PC-9 (cell line): ENCODE measurements at regions not wholly inside any gene's neighbourhood (a gene's known extent, or its start where the extent isn't known, plus 50 kb on each side); places are given as distances from the start of the nearest gene placed in this dataset.

Experiments used
- BruUV-seq: library from RNA; stranded (reverse); fragments of 400-500 nt; replicated peaks from 2 replicates; lab custom pipeline; 2021; lab: Mats Ljungman, UMichigan
- CTCF ChIA-PET: fragments of 300-600 bp; sonication (Branson Sonifier 250); formaldehyde crosslinking; loops from one replicate; lab custom pipeline; 2022; ENCODE audit warnings: antibody characterized with exemption; lab: Charles Lee
- POLR2A ChIA-PET: fragments of 300-600 bp; sonication (Branson Sonifier 250); formaldehyde crosslinking; loops from one replicate; lab custom pipeline; 2022; ENCODE audit warnings: antibody characterized with exemption; ENCODE audit not compliant: unreplicated experiment; lab: Charles Lee
- DNase-seq, 2 experiments: peaks; one replicate each; pipeline versions ENCODE4 v3.0.0 to v3.0.0-alpha.2; 2015 to 2022; ENCODE audit warnings: mixed read lengths in 1 of 2
- H2AFZ ChIP-seq: fragments of 200-600 bp; sonication (generic); 2 replicates; pipeline ENCODE4 v1.8.1; 2017; ENCODE audit warnings: antibody characterized with exemption
- H3F3A ChIP-seq: fragments of 200-600 bp; sonication (generic); 2 replicates; pipeline ENCODE4 v1.8.1; 2017; ENCODE audit warnings: antibody characterized with exemption, mild to moderate bottlenecking, low read depth; ENCODE audit not compliant: insufficient read depth
- H3K27ac ChIP-seq: fragments of 200-600 bp; sonication (generic); 2 replicates; pipeline ENCODE4 v1.6.1; 2016; ENCODE audit warnings: mixed run types
- H3K27me3 ChIP-seq: fragments of 200-600 bp; sonication (generic); 2 replicates; pipeline ENCODE4 v1.6.1; 2016; ENCODE audit warnings: low read depth, mixed run types; ENCODE audit not compliant: insufficient read depth
- H3K36me3 ChIP-seq: fragments of 200-600 bp; sonication (generic); 2 replicates; pipeline ENCODE4 v1.6.1; 2016; ENCODE audit warnings: low read depth, mixed run types
- H3K4me1 ChIP-seq: fragments of 200-600 bp; sonication (generic); replicated peaks from 2 replicates; pipeline ENCODE4 v1.6.1; 2016; ENCODE audit warnings: mixed run types; ENCODE audit not compliant: insufficient read depth
- H3K4me2 ChIP-seq: fragments of 200-600 bp; sonication (generic); 2 replicates; pipeline ENCODE4 v1.6.1; 2017; ENCODE audit warnings: mixed run types
- H3K4me3 ChIP-seq: fragments of 200-600 bp; sonication (generic); 2 replicates; pipeline ENCODE4 v1.6.1; 2016; ENCODE audit warnings: mixed run types
- H3K79me2 ChIP-seq: fragments of 200-600 bp; sonication (generic); 2 replicates; pipeline ENCODE4 v1.6.1; 2017; ENCODE audit warnings: low read depth, mixed run types
- H3K9me2 ChIP-seq: fragments of 200-600 bp; sonication (generic); 2 replicates; pipeline ENCODE4 v1.8.1; 2017; ENCODE audit warnings: mild to moderate bottlenecking; ENCODE audit not compliant: insufficient read depth
- H3K9me3 ChIP-seq: fragments of 200-600 bp; sonication (generic); 2 replicates; pipeline ENCODE4 v1.8.1; 2016; ENCODE audit warnings: low read depth; ENCODE audit not compliant: insufficient read depth
- H4K20me1 ChIP-seq: fragments of 200-600 bp; sonication (generic); 2 replicates; pipeline ENCODE4 v1.8.1; 2017; ENCODE audit not compliant: insufficient read depth
- EZH2 ChIP-seq: fragments of 200-600 bp; sonication (generic); IDR thresholded peaks from 2 replicates; pipeline ENCODE4 v1.8.0; 2017; ENCODE audit warnings: antibody characterized with exemption, low read depth
- intact Hi-C: fragments of 100-400 bp; cut with micrococcal nuclease; formaldehyde crosslinking; loops from one replicate; pipeline ENCODE4 v1.10.0; 2022; ENCODE audit not compliant: unreplicated experiment
- TF ChIP-seq, protein P1 (sequence below): fragments of 200-600 bp; sonication (generic); conservative IDR thresholded peaks from 2 replicates; pipeline ENCODE4 v1.6.1; 2017; ENCODE audit warnings: mixed run types, antibody characterized with exemption, mild to moderate bottlenecking, moderate library complexity

DNA sequence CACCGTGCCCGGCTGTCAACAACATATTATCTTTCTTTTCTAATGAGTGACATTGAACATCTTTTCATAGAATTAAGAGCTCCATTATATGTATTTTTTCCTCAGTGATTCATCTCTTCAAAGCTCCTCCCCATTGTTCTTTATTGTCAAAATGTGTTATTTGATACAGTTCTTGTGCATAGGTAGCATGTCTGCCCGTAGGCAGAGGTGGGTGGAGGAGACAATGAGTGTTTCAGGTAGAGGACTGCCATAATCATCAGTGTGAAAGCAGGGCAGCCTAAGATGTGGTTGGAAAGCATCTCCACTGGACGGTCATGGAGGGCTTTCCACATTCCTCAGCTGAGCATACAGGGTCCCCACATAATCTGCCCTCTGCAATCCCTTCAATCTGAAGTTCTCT lies 452.0 kb upstream of the MCTP2 start:
- no peak overlapping the region for H3K4me2 ChIP-seq
- no TSS peak for BruUV-seq
- H3K79me2 ChIP-seq, result no peaks in the 10 kb centered on the region
- DNase-seq, result no peak
- CTCF ChIA-PET, result no interaction called here
- POLR2A ChIA-PET, result no interaction called here
- no peaks in the 10 kb centered on the region for H3K9me3 ChIP-seq
- no peaks in the 10 kb centered on the region for H3K36me3 ChIP-seq
- TF ChIP-seq, protein P1, sequence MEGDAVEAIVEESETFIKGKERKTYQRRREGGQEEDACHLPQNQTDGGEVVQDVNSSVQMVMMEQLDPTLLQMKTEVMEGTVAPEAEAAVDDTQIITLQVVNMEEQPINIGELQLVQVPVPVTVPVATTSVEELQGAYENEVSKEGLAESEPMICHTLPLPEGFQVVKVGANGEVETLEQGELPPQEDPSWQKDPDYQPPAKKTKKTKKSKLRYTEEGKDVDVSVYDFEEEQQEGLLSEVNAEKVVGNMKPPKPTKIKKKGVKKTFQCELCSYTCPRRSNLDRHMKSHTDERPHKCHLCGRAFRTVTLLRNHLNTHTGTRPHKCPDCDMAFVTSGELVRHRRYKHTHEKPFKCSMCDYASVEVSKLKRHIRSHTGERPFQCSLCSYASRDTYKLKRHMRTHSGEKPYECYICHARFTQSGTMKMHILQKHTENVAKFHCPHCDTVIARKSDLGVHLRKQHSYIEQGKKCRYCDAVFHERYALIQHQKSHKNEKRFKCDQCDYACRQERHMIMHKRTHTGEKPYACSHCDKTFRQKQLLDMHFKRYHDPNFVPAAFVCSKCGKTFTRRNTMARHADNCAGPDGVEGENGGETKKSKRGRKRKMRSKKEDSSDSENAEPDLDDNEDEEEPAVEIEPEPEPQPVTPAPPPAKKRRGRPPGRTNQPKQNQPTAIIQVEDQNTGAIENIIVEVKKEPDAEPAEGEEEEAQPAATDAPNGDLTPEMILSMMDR, result no peak
- no peak overlapping the region for H3K4me3 ChIP-seq
- no peak overlapping the region for H2AFZ ChIP-seq
- no peak overlapping the region for H3K27ac ChIP-seq
- no peaks in the 10 kb centered on the region for H4K20me1 ChIP-seq
- H3K4me1 ChIP-seq, result no peaks in the 10 kb centered on the region
- H3K27me3 ChIP-seq, result peaks cover 21% of the 10 kb centered on the region; the same call in 1 of the 2 replicates
- intact Hi-C loops, result no loop called here
- no peaks in the 10 kb centered on the region for H3F3A ChIP-seq
- no peaks in the 10 kb centered on the region for H3K9me2 ChIP-seq

DNA sequence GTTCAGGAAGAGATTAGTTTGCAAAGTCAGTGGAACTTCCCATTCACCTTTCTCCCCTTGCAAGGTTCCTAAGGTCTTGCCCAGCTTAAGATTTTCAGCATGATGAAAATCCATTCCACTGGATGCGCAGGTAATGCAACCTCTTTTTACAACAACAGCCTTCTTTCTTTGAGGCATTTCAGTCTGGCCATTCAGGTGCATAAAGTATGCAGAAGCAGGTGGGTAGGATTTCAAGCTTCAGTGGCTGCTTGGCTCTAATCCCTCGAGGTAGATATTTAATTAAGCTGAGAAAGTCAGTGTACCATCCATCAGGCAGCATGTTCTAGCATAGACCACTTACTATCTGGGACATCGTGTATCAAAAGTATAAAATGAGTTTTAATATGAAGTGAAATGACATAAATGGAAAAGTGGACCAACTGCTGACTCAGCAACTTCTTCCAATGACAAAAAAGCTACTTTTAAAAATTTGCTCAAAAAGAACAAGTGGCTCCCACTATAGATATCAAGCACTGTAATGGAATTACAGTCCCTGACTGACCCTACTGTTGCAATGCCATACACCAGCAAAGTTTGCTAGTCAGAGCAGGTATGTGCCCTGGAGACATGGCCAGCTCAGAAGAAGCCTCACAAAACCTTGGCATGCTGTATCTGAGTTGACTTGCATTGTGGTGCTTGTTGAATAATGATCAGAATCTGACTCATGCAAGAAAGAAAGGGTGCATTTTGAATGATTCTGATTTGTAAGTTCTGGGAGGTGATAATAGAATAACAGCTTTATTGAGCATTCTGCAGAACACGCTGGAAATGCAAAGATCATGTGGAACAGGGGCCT lies 459.9 kb upstream of the MCTP2 start:
- DNase-seq, result no peak
- ChIA-PET CTCF (no interaction called here), POLR2A (no interaction called here)
- Histone ChIP-seq H3K4me2 (no peak overlapping the region), H3K4me1 (no peaks in the 10 kb centered on the region), H4K20me1 (no peaks in the 10 kb centered on the region; the same call in 1 of the 2 replicates), H3K9me2 (no peaks in the 10 kb centered on the region), H3K9me3 (no peaks in the 10 kb centered on the region), H3K4me3 (no peak overlapping the region), H3K36me3 (no peaks in the 10 kb centered on the region), H2AFZ (no peak overlapping the region), H3K27me3 (peaks cover 31% of the 10 kb centered on the region), H3F3A (no peaks in the 10 kb centered on the region), H3K79me2 (no peaks in the 10 kb centered on the region), H3K27ac (no peak overlapping the region)
- no peak for TF ChIP-seq EZH2
- TF ChIP-seq, protein P1, result no peak
- intact Hi-C loops, result no loop called here
- BruUV-seq, result no TSS peak

DNA sequence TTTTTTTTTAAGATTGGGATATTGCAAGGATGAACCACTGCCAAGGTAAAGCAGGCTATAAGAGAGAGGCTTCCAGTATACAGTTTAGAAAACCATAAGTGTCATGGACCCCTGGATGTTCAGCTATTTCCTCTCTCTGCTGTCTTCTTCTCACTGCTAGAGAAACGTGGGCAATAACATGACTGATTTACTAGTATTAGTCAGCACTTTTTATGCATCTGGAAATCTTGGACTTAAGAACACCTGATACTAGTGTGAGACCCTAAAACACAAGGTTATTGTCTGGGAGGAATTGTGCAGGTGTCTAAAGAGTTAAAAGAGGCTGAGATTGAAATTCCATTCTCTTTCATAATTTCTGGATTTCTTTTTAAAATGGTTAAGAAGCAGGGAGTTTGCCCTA lies 460.6 kb upstream of the MCTP2 start:
- Histone ChIP-seq H3K4me3 (no peak overlapping the region), H3K4me2 (no peak overlapping the region), H3K27me3 (peaks cover 31% of the 10 kb centered on the region)

More for the DNA sequence above, 460.6 kb upstream of the MCTP2 start:
- no peak for TF ChIP-seq EZH2
- TF ChIP-seq, protein P1, result no peak
- CTCF ChIA-PET, result no interaction called here
- no peaks in the 10 kb centered on the region for H3K79me2 ChIP-seq
- H3K36me3 ChIP-seq, result no peaks in the 10 kb centered on the region
- H2AFZ ChIP-seq, result no peak overlapping the region
- no peaks in the 10 kb centered on the region for H3K4me1 ChIP-seq
- H3F3A ChIP-seq, result no peaks in the 10 kb centered on the region
- H4K20me1 ChIP-seq, result no peaks in the 10 kb centered on the region; the same call in 1 of the 2 replicates
- no peaks in the 10 kb centered on the region for H3K9me3 ChIP-seq
- DNase-seq, result no peak
- intact Hi-C loops, result no loop called here
- H3K27ac ChIP-seq, result no peak overlapping the region
- BruUV-seq, result no TSS peak
- POLR2A ChIA-PET, result no interaction called here
- no peaks in the 10 kb centered on the region for H3K9me2 ChIP-seq
